OCI-LY7 (cell line): ENCODE measurements at regions not wholly inside any gene's neighbourhood (a gene's known extent, or its start where the extent isn't known, plus 50 kb on each side); places are given as distances from the start of the nearest gene placed in this dataset.

ENCODE experiments used
- BruUV-seq: library from RNA; stranded (reverse); fragments of 400-500 nt; replicated peaks from 2 replicates; lab custom pipeline; 2021; lab: Mats Ljungman, UMichigan
- CTCF ChIA-PET: fragments of 300-600 bp; sonication (Branson Sonifier 250); formaldehyde crosslinking; loops from one replicate; lab custom pipeline; 2022; ENCODE audit warnings: antibody characterized with exemption; ENCODE audit not compliant: unreplicated experiment; lab: Charles Lee
- POLR2A ChIA-PET: fragments of 300-600 bp; sonication (Branson Sonifier 250); formaldehyde crosslinking; loops from one replicate; lab custom pipeline; 2022; ENCODE audit warnings: antibody characterized with exemption; lab: Charles Lee
- DNase-seq: peaks from one replicate; pipeline ENCODE4 v3.0.0-alpha.2; 2015; ENCODE audit warnings: low spot score
- H2AFZ ChIP-seq: fragments of 200-600 bp; sonication (generic), shearing (Covaris generic); 2 replicates; pipeline ENCODE4 v1.6.1; 2014; ENCODE audit warnings: mild to moderate bottlenecking, antibody characterized with exemption, low read length, moderate library complexity
- H3K27ac ChIP-seq: fragments of 200-600 bp; sonication (generic); 2 replicates; pipeline ENCODE4 v1.5.1; 2014; ENCODE audit warnings: mixed run types, low read depth, mild to moderate bottlenecking, moderate library complexity, low read length, inconsistent platforms; ENCODE audit not compliant: poor library complexity, severe bottlenecking
- H3K36me3 ChIP-seq: fragments of 200-600 bp; sonication (generic); 2 replicates; pipeline ENCODE4 v1.6.1; 2014; ENCODE audit warnings: mild to moderate bottlenecking, antibody characterized with exemption, low read length, moderate library complexity, mixed read lengths; ENCODE audit not compliant: insufficient read depth
- H3K4me1 ChIP-seq: fragments of 200-600 bp; sonication (generic); 2 replicates; pipeline ENCODE4 v1.5.1; 2014; ENCODE audit warnings: mild to moderate bottlenecking, low read length; ENCODE audit not compliant: insufficient read depth, poor library complexity, severe bottlenecking
- H3K4me2 ChIP-seq: fragments of 200-600 bp; sonication (generic); 2 replicates; pipeline ENCODE4 v1.6.1; 2014; ENCODE audit warnings: mild to moderate bottlenecking, low read length
- H3K4me3 ChIP-seq: fragments of 200-600 bp; sonication (generic); 2 replicates; pipeline ENCODE4 v1.5.1; 2014; ENCODE audit warnings: mild to moderate bottlenecking, low read depth, low read length; ENCODE audit not compliant: poor library complexity, severe bottlenecking
- H3K79me2 ChIP-seq: fragments of 200-600 bp; sonication (generic); 2 replicates; pipeline ENCODE4 v1.6.1; 2016; ENCODE audit warnings: low read depth, mild to moderate bottlenecking, low read length, moderate library complexity, mixed read lengths; ENCODE audit not compliant: insufficient read depth
- H3K9me2 ChIP-seq: fragments of 200-600 bp; sonication (generic); 2 replicates; pipeline ENCODE4 v1.6.1; 2016; ENCODE audit warnings: mild to moderate bottlenecking, low read length, mixed read lengths; ENCODE audit not compliant: insufficient read depth
- H3K9me3 ChIP-seq: fragments of 200-600 bp; sonication (generic); 2 replicates; pipeline ENCODE4 v1.6.1; 2014; ENCODE audit warnings: mild to moderate bottlenecking, mixed run types, low read length, mixed read lengths
- H4K20me1 ChIP-seq: fragments of 200-600 bp; sonication (generic); 2 replicates; pipeline ENCODE4 v1.6.1; 2014; ENCODE audit warnings: mild to moderate bottlenecking, antibody characterized with exemption, low read length, moderate library complexity, mixed read lengths; ENCODE audit not compliant: insufficient read depth
- CTCF ChIP-seq: fragments of 200-600 bp; sonication (generic); conservative IDR thresholded peaks from 2 replicates; pipeline ENCODE4 v1.5.1; 2014; ENCODE audit warnings: mild to moderate bottlenecking, antibody characterized with exemption, low read length, moderate library complexity, mixed read lengths
- EZH2phosphoT487 ChIP-seq: fragments of 200-600 bp; sonication (generic); IDR thresholded peaks from 2 replicates; pipeline ENCODE4 v1.6.1; 2018; ENCODE audit warnings: low read depth, borderline replicate concordance, mild to moderate bottlenecking, mixed run types, antibody characterized with exemption, low read length, moderate library complexity, mixed read lengths
- intact Hi-C: fragments of 100-400 bp; cut with micrococcal nuclease; formaldehyde crosslinking; loops from one replicate; pipeline ENCODE4 v1.10.0; 2022; ENCODE audit not compliant: unreplicated experiment

- POLR2A ChIA-PET = no interaction called here
- peak; percentile 69 for TF ChIP-seq CTCF
- TF ChIP-seq EZH2phosphoT487 = no peak
- Histone ChIP-seq H3K9me3 (peaks cover 12% of the 10 kb centered on the region), H3K36me3 (no peaks in the 10 kb centered on the region), H4K20me1 (no peaks in the 10 kb centered on the region), H2AFZ (no peak overlapping the region), H3K4me2 (no peak overlapping the region), H3K27ac (no peak overlapping the region), H3K9me2 (no peaks in the 10 kb centered on the region), H3K4me1 (no peaks in the 10 kb centered on the region), H3K79me2 (no peaks in the 10 kb centered on the region), H3K4me3 (no peak overlapping the region)
- intact Hi-C loops = no loop called here
- CTCF ChIA-PET = no interaction called here
- DNase-seq = no peak
- no TSS peak for BruUV-seq
Measured at GRCh38 chr1:47527653-47528272, 89.9 kb downstream of the FOXD2 start.

DNA sequence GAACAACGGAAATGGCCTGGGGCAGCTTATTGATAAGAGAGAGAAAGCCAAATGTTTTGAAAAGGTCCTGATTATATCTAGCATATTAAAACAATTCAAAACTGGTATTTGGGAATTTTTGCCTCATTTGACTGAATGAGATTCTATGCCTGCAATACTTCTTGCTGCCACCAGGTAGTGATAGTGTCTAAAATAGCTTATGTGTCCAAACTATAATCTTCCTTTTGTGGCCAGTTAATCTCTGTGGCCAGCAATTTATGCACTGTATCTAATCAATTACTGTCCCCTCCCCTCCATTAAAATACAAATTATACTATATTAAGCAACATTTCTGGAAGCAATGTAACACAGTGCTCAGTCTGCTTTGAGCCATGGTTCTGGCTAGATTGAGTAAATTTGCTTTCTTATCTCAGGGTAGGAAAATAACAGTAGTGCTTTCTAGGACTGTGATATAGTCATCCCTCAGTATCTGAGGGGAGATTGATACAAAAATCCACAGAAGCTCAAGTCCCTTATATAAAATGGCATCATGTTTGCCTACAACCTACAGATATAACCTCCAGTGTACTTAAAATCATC, 91.8 kb downstream of the FOXD2 start:
- TF ChIP-seq CTCF = peak; percentile 79
- TF ChIP-seq EZH2phosphoT487 = no peak
- Histone ChIP-seq H3K9me2 (no peaks in the 10 kb centered on the region), H3K27ac (no peak overlapping the region), H3K4me1 (no peaks in the 10 kb centered on the region), H3K4me2 (no peak overlapping the region), H4K20me1 (no peaks in the 10 kb centered on the region), H3K4me3 (no peak overlapping the region), H2AFZ (no peak overlapping the region), H3K36me3 (no peaks in the 10 kb centered on the region), H3K79me2 (no peaks in the 10 kb centered on the region), H3K9me3 (peaks cover 12% of the 10 kb centered on the region)
- ChIA-PET POLR2A (no interaction called here), CTCF (no interaction called here)
- BruUV-seq = no TSS peak
- DNase-seq = peak; percentile 9
- intact Hi-C loops = no loop called here
